ENCODE measurements at regions not wholly inside any gene's neighbourhood (a gene's known extent, or its start where the extent isn't known, plus 50 kb on each side); places are given as distances from the start of the nearest gene placed in this dataset.
"Not testable (repeated sequence)": the region's sequence is repeated elsewhere in the genome, so short reads cannot be mapped to it uniquely, and the experiment has no call there.

DNA sequence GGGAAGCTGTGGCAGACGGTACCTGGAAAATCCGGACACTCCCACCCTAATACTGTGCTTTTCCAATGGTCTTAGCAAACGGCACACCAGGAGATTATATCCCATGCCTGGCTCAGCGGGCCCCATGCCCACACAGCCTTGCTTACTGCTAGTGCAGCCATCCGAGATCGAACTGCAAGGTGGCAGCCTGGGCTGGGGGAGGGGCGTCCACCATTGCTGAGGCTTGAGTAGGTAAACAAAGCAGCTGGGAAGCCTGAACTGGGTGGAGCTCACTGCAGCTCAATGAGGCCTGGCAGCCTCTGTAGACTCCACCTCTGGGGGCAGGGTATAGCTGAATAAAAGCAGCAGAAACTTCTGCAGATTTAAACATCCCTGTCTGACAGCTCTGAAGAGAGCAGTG is 4396.8 kb upstream of the OR11H1 start:
- H3K27ac ChIP-seq; H3K9me3 ChIP-seq (replicated peaks in 1 of 3); H3K4me1 ChIP-seq (replicated peaks in 1 of 2); H3K4me3 ChIP-seq; intact Hi-C loops (cut with DNase I); H3K27me3 ChIP-seq; H3K36me3 ChIP-seq (replicated peaks in 1 of 2): not testable (repeated sequence)
- peak in 1 of 7 donors; percentile 9 for DNase-seq
- WGBS, 4 donors: 61 to 63% methylated on average over 1 to 4 of the region's 7 CpGs; no CpG with 5 or more reads in 2 of the 4 donors
